ENCODE measurements at regions not wholly inside any gene's neighbourhood (a gene's known extent, or its start where the extent isn't known, plus 50 kb on each side); places are given as distances from the start of the nearest gene placed in this dataset.

DNA sequence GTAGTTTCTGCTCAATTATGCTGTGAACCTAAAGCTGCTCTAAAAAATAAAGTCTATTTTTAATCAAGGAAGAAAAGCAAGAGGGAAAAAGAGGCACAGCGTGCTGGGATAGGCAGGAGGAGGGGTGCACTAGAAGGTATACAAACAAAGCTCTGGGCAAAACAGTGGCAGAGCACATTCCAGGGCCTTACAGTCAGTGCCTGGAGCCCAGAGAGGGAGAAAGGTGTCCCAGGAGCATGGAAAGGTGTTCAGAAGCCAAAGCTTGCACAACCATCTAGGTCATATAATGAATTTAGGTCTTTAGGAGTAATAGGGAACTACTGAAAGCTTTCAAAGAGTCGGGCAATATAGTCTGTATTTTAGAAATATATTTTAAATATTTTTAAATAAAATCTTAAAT is 163.6 kb upstream of the PALMD start:
- Mint-ChIP-seq H3K4me1 (ENCODE audit: low read depth) (no peaks in the 10 kb centered on the region), H3K4me3 (ENCODE audit: unreplicated experiment) (no peak overlapping the region), H3K27ac (ENCODE audit: unreplicated experiment) (no peak overlapping the region), H3K9me3 (ENCODE audit: low read depth) (no peaks in the 10 kb centered on the region), H3K27me3 (ENCODE audit: low read depth) (peaks cover 14% of the 10 kb centered on the region), H3K36me3 (ENCODE audit: low read depth) (peaks cover 2% of the 10 kb centered on the region)
- no peak for DNase-seq (ENCODE audit: low spot score)
- no peak for TF ChIP-seq CTCF (IDR thresholded peaks at IDR 0.05)

DNA sequence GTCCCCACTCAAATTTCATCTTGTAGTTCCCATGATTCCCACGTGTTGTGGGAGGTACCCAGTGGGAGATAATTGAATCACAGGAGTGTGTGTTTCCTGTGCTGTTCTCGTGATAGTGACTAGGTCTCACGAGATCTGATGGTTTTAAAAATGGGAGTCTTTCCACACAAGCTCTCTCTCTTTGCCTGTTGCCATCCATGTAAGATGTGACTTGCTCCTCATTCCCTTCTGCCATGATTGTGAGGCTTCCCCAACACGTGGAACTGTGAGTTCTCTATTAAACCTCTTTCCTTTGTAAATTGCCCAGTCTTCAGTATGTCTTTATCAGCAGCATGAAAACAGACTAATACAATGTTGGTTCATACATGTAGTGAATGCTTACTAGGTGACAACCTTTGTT is 163.2 kb upstream of the PALMD start:
- peaks cover 2% of the 10 kb centered on the region for H3K36me3 Mint-ChIP-seq (ENCODE audit: low read depth)
- no peaks in the 10 kb centered on the region for H3K9me3 Mint-ChIP-seq (ENCODE audit: low read depth)
- no peak for DNase-seq (ENCODE audit: low spot score)
- no peak for TF ChIP-seq CTCF (IDR thresholded peaks at IDR 0.05)
- H3K4me3 Mint-ChIP-seq (ENCODE audit: unreplicated experiment) = no peak overlapping the region
- peaks cover 9% of the 10 kb centered on the region for H3K27me3 Mint-ChIP-seq (ENCODE audit: low read depth)
- no peaks in the 10 kb centered on the region for H3K4me1 Mint-ChIP-seq (ENCODE audit: low read depth)
- H3K27ac Mint-ChIP-seq (ENCODE audit: unreplicated experiment) = no peak overlapping the region

GRCh38 chr1:99490031-99490430 is 155.9 kb upstream of the PALMD start:
- Mint-ChIP-seq H3K27ac (ENCODE audit: unreplicated experiment) (peak overlapping the region; percentile 63), H3K9me3 (ENCODE audit: low read depth) (no peaks in the 10 kb centered on the region)

GRCh38 chr1:99496067-99496466 is 149.8 kb upstream of the PALMD start:
- no peak for DNase-seq (ENCODE audit: low spot score)
- TF ChIP-seq CTCF (IDR thresholded peaks at IDR 0.05) = no peak
- no peak overlapping the region for H3K4me3 Mint-ChIP-seq (ENCODE audit: unreplicated experiment)
- no peaks in the 10 kb centered on the region for H3K36me3 Mint-ChIP-seq (ENCODE audit: low read depth)
- H3K4me1 Mint-ChIP-seq (ENCODE audit: low read depth) = peaks cover 7% of the 10 kb centered on the region
- no peaks in the 10 kb centered on the region for H3K9me3 Mint-ChIP-seq (ENCODE audit: low read depth)
- peaks cover 1% of the 10 kb centered on the region for H3K27me3 Mint-ChIP-seq (ENCODE audit: low read depth)
- no peak overlapping the region for H3K27ac Mint-ChIP-seq (ENCODE audit: unreplicated experiment)

More at GRCh38 chr1:99490031-99490430, 155.9 kb upstream of the PALMD start:
- no peak for DNase-seq (ENCODE audit: low spot score)
- TF ChIP-seq CTCF (IDR thresholded peaks at IDR 0.05) = no peak
- peaks cover 6% of the 10 kb centered on the region for H3K27me3 Mint-ChIP-seq (ENCODE audit: low read depth)
- H3K4me1 Mint-ChIP-seq (ENCODE audit: low read depth) = peaks cover 22% of the 10 kb centered on the region
- H3K4me3 Mint-ChIP-seq (ENCODE audit: unreplicated experiment) = peak overlapping the region; percentile 28
- H3K36me3 Mint-ChIP-seq (ENCODE audit: low read depth) = no peaks in the 10 kb centered on the region

DNA sequence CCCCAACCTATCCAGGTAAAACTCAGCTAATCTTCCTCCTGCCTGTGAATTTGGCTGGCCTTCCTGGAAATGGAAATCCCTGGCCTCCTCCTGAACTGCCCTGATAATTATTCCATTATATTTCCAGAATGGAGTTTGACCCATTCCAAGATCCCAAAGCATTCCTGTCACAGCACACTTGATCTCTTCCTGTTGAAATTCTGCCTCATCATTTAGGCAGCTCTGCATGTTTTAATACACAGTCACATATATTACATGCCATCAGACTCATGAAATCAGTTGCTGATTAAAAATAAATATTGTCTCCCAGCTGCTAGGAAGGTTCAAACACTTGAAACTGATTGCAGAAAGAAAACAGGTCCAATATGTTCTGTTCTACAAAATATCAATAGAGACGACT is 148.2 kb upstream of the PALMD start:
- Mint-ChIP-seq H3K27me3 (ENCODE audit: low read depth) (no peaks in the 10 kb centered on the region), H3K36me3 (ENCODE audit: low read depth) (no peaks in the 10 kb centered on the region), H3K4me3 (ENCODE audit: unreplicated experiment) (no peak overlapping the region), H3K9me3 (ENCODE audit: low read depth) (no peaks in the 10 kb centered on the region), H3K27ac (ENCODE audit: unreplicated experiment) (no peak overlapping the region), H3K4me1 (ENCODE audit: low read depth) (peaks cover 4% of the 10 kb centered on the region)
- no peak for DNase-seq (ENCODE audit: low spot score)
- no peak for TF ChIP-seq CTCF (IDR thresholded peaks at IDR 0.05)
